GM12878 (cell line): ENCODE measurements at regions not wholly inside any gene's neighbourhood (a gene's known extent, or its start where the extent isn't known, plus 50 kb on each side); places are given as distances from the start of the nearest gene placed in this dataset.

Experiments
- ATAC-seq: fragments of 200-7000 bp; cut with Tn5 transposase; 3 replicates; pipeline ENCODE4 v1.9.1; 2020; ENCODE audit warnings: mild to moderate bottlenecking, moderate library complexity
- BruUV-seq: library from RNA; stranded (reverse); fragments of 400-500 nt; replicated peaks from 2 replicates; lab custom pipeline; 2021; lab: Mats Ljungman, UMichigan
- CTCF ChIA-PET: fragments of 300-600 bp; sonication (Branson Sonifier 250); formaldehyde crosslinking; extraction: SDS; loops from one replicate; lab custom pipeline; 2021; ENCODE audit warnings: inconsistent platforms; lab: Yijun Ruan, JAX
- POLR2A ChIA-PET: fragments of 350-600 bp; formaldehyde crosslinking; extraction: SDS; loops from one replicate; lab custom pipeline; 2021; ENCODE audit warnings: inconsistent platforms; lab: Charles Lee
- RAD21 ChIA-PET: fragments of 300-600 bp; sonication (Branson Sonifier 250); formaldehyde crosslinking; loops from one replicate; lab custom pipeline; 2023; ENCODE audit warnings: antibody characterized with exemption; ENCODE audit not compliant: unreplicated experiment; lab: Charles Lee
- SMC1A ChIA-PET: fragments of 300-600 bp; sonication (Branson Sonifier 250); formaldehyde crosslinking; loops from one replicate; lab custom pipeline; 2023; ENCODE audit not compliant: unreplicated experiment, uncharacterized antibody; lab: Charles Lee
- DNase-seq: peaks from one replicate; pipeline ENCODE4 v3.0.0-alpha.2; 2011; ENCODE audit warnings: low read depth, low spot score
- FAIRE-seq: peaks from 3 replicates; lab custom pipeline; 2011; peaks lifted over from hg19 to GRCh38; lab: Jason Lieb, UNC
- H2AFZ ChIP-seq: 2 replicates; pipeline ENCODE4 v1.6.0; 2011; ENCODE audit warnings: low read depth, low read length, control low read depth; ENCODE audit not compliant: control insufficient read depth
- H3K27ac ChIP-seq: 2 replicates; pipeline ENCODE4 v1.5.1; 2011; ENCODE audit warnings: control low read depth; ENCODE audit not compliant: control insufficient read depth, insufficient read depth
- H3K27me3 ChIP-seq, 2 experiments: replicated peaks in 1 of 2; 2 replicates each; pipeline versions ENCODE4 v1.6.0 to v1.6.1; 2011; ENCODE audit warnings: low read length in 1 of 2; ENCODE audit not compliant: control insufficient read depth in 2 of 2, insufficient read depth in 2 of 2
- H3K36me3 ChIP-seq, 2 experiments: 2 replicates each; pipeline ENCODE4 v1.5.1; 2011; ENCODE audit warnings: low read length in 1 of 2; ENCODE audit not compliant: control insufficient read depth in 2 of 2, insufficient read depth in 2 of 2
- H3K4me1 ChIP-seq: 2 replicates; pipeline ENCODE4 v1.6.1; 2011; ENCODE audit warnings: mild to moderate bottlenecking, low read length, moderate library complexity, mixed read lengths; ENCODE audit not compliant: control insufficient read depth, insufficient read depth
- H3K4me2 ChIP-seq: 2 replicates; pipeline ENCODE4 v1.6.0; 2011; ENCODE audit warnings: control low read depth; ENCODE audit not compliant: control insufficient read depth, insufficient read depth
- H3K4me3 ChIP-seq: fragments of 200-600 bp; sonication (generic); 2 replicates; pipeline ENCODE4 v1.5.1; 2016
- H3K79me2 ChIP-seq: 2 replicates; pipeline ENCODE4 v1.6.0; 2011; ENCODE audit warnings: low read length; ENCODE audit not compliant: control insufficient read depth, insufficient read depth
- H3K9ac ChIP-seq: 2 replicates; pipeline ENCODE4 v1.8.0; 2011; ENCODE audit warnings: low read length, control low read depth, mixed read lengths; ENCODE audit not compliant: control insufficient read depth, insufficient read depth
- H3K9me3 ChIP-seq: replicated peaks from 3 replicates; pipeline ENCODE4 v1.5.1; 2011; ENCODE audit warnings: mild to moderate bottlenecking, low read length; ENCODE audit not compliant: control insufficient read depth, insufficient read depth
- H4K20me1 ChIP-seq: 2 replicates; pipeline ENCODE4 v1.6.0; 2011; ENCODE audit not compliant: control insufficient read depth, insufficient read depth
- BMI1 ChIP-seq: fragments of 450-650 bp; IDR thresholded peaks from 2 replicates; pipeline ENCODE4 v1.6.1; 2016; ENCODE audit warnings: mild to moderate bottlenecking, moderate library complexity, borderline replicate concordance
- CHD2 ChIP-seq: IDR thresholded peaks from 2 replicates; pipeline ENCODE4 v1.6.1; 2011; ENCODE audit warnings: low read depth, low read length, improper control_type of control experiment, borderline replicate concordance
- IKZF1 ChIP-seq: fragments of 450-650 bp; conservative IDR thresholded peaks from 2 replicates; pipeline ENCODE4 v1.6.1; 2017; ENCODE audit warnings: antibody characterized with exemption, mild to moderate bottlenecking
- IKZF2 ChIP-seq, 2 experiments: fragments of 450-650 bp; IDR thresholded peaks; 2 replicates each; pipeline ENCODE4 v1.6.1; 2017; ENCODE audit warnings: mild to moderate bottlenecking in 2 of 2, moderate library complexity in 2 of 2
- JUNB ChIP-seq: IDR thresholded peaks from 2 replicates; pipeline ENCODE4 v1.6.1; 2016; ENCODE audit warnings: antibody characterized with exemption, mild to moderate bottlenecking
- KLF5 ChIP-seq: fragments of 450-650 bp; IDR thresholded peaks from 2 replicates; pipeline ENCODE4 v1.6.1; 2014; ENCODE audit warnings: mild to moderate bottlenecking; ENCODE audit not compliant: partially characterized antibody
- NR2F1 ChIP-seq: fragments of 450-650 bp; conservative IDR thresholded peaks from 2 replicates; pipeline ENCODE4 v1.6.1; 2017; ENCODE audit warnings: mild to moderate bottlenecking
- PAX5 ChIP-seq: IDR thresholded peaks from 2 replicates; pipeline ENCODE4 v1.6.1; 2011; ENCODE audit warnings: low read depth, low read length, borderline replicate concordance
- SIN3A ChIP-seq: IDR thresholded peaks from 2 replicates; pipeline ENCODE4 v1.6.1; 2012; ENCODE audit warnings: low read depth, low read length, improper control_type of control experiment
- SMC3 ChIP-seq: IDR thresholded peaks from 2 replicates; pipeline ENCODE4 v1.6.1; 2011; ENCODE audit warnings: low read length, improper control_type of control experiment, borderline replicate concordance
- SUPT20H ChIP-seq: IDR thresholded peaks from 2 replicates; pipeline ENCODE4 v1.6.1; 2011; ENCODE audit warnings: low read depth, mild to moderate bottlenecking, low read length, moderate library complexity, borderline replicate concordance; ENCODE audit not compliant: control insufficient read depth
- ZNF274 ChIP-seq: IDR thresholded peaks from one replicate; pipeline ENCODE4 v1.8.0; 2011; ENCODE audit not compliant: insufficient read length, insufficient read depth
- WGBS: methylation state at CpG from one replicate; pipeline ENCODE4 v1.1.6; 2016; ENCODE audit warnings: low lambda C conversion rate; ENCODE audit not compliant: insufficient replicate concordance, insufficient coverage; ENCODE audit errors: missing lambda C conversion rate; 5-methylcytosine and 5-hydroxymethylcytosine counted together
- in situ Hi-C: fragments of 300-500 bp; cut with MboI; formaldehyde crosslinking; loops from 9 replicates; pipeline ENCODE4 v1.14.3; 2018; ENCODE audit warnings: mixed read lengths
- intact Hi-C: fragments of 100-400 bp; cut with micrococcal nuclease; formaldehyde crosslinking; loops from one replicate; pipeline ENCODE4 v1.14.2; 2022; ENCODE audit not compliant: unreplicated experiment
- TF ChIP-seq, protein P1 (sequence below): fragments of 450-650 bp; IDR thresholded peaks from 2 replicates; pipeline ENCODE4 v1.6.1; 2017; ENCODE audit warnings: mild to moderate bottlenecking, moderate library complexity
- TF ChIP-seq, protein P2 (sequence below): fragments of 150-350 bp; IDR thresholded peaks from 2 replicates; pipeline ENCODE4 v1.6.1; 2016; ENCODE audit warnings: low read depth, low read length
- TF ChIP-seq, protein P3 (sequence below): fragments of 450-650 bp; IDR thresholded peaks from 2 replicates; pipeline ENCODE4 v1.6.1; 2017; ENCODE audit warnings: mild to moderate bottlenecking, moderate library complexity

DNA sequence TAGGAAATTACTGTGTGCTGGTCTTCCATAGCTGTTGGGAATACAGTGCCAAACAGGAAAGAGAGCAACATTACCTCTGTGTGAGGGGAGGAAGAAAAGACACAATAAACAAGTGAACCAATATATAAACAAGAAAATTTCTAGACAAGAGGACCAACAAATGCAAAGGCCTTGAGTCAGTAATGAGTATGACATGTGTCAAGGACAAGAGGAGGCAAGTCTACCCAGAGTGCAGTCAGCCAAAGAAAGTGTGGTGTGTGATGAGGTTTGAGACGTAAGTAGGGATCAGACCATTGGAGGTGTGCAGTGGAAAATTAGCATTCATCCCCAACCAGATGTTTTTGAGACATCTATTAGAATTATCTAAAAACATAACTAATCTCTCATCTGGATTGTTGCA lies 69.5 kb upstream of the CDH6 start:
- no peak for FAIRE-seq
- POLR2A ChIA-PET, result no interaction called here
- CTCF ChIA-PET, result interaction anchor here (0.7 kb wide), 1 partner anchor 18 kb away, joined by 3 read pairs; no protein-coding TSS in a partner anchor
- Histone ChIP-seq H3K36me3 (no peaks in the 10 kb centered on the region), H3K27me3 (no peaks in the 10 kb centered on the region), H2AFZ (no peak overlapping the region), H3K4me1 (no peaks in the 10 kb centered on the region), H4K20me1 (no peaks in the 10 kb centered on the region), H3K4me3 (no peak overlapping the region), H3K9me3 (no peaks in the 10 kb centered on the region), H3K9ac (no peak overlapping the region), H3K4me2 (no peak overlapping the region), H3K79me2 (no peaks in the 10 kb centered on the region), H3K27ac (no peak overlapping the region)
- SMC1A ChIA-PET, result no interaction called here
- 0% methylated on average over 1 of the region's 1 CpG for WGBS
- ATAC-seq, result no peak
- TF ChIP-seq KLF5, result no peak
- no peak for TF ChIP-seq NR2F1
- no peak for TF ChIP-seq IKZF2 (IDR thresholded peaks at IDR 0.05)
- TF ChIP-seq, protein P1, sequence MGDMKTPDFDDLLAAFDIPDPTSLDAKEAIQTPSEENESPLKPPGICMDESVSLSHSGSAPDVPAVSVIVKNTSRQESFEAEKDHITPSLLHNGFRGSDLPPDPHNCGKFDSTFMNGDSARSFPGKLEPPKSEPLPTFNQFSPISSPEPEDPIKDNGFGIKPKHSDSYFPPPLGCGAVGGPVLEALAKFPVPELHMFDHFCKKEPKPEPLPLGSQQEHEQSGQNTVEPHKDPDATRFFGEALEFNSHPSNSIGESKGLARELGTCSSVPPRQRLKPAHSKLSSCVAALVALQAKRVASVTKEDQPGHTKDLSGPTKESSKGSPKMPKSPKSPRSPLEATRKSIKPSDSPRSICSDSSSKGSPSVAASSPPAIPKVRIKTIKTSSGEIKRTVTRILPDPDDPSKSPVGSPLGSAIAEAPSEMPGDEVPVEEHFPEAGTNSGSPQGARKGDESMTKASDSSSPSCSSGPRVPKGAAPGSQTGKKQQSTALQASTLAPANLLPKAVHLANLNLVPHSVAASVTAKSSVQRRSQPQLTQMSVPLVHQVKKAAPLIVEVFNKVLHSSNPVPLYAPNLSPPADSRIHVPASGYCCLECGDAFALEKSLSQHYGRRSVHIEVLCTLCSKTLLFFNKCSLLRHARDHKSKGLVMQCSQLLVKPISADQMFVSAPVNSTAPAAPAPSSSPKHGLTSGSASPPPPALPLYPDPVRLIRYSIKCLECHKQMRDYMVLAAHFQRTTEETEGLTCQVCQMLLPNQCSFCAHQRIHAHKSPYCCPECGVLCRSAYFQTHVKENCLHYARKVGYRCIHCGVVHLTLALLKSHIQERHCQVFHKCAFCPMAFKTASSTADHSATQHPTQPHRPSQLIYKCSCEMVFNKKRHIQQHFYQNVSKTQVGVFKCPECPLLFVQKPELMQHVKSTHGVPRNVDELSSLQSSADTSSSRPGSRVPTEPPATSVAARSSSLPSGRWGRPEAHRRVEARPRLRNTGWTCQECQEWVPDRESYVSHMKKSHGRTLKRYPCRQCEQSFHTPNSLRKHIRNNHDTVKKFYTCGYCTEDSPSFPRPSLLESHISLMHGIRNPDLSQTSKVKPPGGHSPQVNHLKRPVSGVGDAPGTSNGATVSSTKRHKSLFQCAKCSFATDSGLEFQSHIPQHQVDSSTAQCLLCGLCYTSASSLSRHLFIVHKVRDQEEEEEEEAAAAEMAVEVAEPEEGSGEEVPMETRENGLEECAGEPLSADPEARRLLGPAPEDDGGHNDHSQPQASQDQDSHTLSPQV, result no peak
- TF ChIP-seq SIN3A, result no peak
- no peak for TF ChIP-seq PAX5
- TF ChIP-seq SUPT20H, result no peak
- TF ChIP-seq, protein P2, sequence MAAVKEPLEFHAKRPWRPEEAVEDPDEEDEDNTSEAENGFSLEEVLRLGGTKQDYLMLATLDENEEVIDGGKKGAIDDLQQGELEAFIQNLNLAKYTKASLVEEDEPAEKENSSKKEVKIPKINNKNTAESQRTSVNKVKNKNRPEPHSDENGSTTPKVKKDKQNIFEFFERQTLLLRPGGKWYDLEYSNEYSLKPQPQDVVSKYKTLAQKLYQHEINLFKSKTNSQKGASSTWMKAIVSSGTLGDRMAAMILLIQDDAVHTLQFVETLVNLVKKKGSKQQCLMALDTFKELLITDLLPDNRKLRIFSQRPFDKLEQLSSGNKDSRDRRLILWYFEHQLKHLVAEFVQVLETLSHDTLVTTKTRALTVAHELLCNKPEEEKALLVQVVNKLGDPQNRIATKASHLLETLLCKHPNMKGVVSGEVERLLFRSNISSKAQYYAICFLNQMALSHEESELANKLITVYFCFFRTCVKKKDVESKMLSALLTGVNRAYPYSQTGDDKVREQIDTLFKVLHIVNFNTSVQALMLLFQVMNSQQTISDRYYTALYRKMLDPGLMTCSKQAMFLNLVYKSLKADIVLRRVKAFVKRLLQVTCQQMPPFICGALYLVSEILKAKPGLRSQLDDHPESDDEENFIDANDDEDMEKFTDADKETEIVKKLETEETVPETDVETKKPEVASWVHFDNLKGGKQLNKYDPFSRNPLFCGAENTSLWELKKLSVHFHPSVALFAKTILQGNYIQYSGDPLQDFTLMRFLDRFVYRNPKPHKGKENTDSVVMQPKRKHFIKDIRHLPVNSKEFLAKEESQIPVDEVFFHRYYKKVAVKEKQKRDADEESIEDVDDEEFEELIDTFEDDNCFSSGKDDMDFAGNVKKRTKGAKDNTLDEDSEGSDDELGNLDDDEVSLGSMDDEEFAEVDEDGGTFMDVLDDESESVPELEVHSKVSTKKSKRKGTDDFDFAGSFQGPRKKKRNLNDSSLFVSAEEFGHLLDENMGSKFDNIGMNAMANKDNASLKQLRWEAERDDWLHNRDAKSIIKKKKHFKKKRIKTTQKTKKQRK, result no peak
- TF ChIP-seq, protein P3, sequence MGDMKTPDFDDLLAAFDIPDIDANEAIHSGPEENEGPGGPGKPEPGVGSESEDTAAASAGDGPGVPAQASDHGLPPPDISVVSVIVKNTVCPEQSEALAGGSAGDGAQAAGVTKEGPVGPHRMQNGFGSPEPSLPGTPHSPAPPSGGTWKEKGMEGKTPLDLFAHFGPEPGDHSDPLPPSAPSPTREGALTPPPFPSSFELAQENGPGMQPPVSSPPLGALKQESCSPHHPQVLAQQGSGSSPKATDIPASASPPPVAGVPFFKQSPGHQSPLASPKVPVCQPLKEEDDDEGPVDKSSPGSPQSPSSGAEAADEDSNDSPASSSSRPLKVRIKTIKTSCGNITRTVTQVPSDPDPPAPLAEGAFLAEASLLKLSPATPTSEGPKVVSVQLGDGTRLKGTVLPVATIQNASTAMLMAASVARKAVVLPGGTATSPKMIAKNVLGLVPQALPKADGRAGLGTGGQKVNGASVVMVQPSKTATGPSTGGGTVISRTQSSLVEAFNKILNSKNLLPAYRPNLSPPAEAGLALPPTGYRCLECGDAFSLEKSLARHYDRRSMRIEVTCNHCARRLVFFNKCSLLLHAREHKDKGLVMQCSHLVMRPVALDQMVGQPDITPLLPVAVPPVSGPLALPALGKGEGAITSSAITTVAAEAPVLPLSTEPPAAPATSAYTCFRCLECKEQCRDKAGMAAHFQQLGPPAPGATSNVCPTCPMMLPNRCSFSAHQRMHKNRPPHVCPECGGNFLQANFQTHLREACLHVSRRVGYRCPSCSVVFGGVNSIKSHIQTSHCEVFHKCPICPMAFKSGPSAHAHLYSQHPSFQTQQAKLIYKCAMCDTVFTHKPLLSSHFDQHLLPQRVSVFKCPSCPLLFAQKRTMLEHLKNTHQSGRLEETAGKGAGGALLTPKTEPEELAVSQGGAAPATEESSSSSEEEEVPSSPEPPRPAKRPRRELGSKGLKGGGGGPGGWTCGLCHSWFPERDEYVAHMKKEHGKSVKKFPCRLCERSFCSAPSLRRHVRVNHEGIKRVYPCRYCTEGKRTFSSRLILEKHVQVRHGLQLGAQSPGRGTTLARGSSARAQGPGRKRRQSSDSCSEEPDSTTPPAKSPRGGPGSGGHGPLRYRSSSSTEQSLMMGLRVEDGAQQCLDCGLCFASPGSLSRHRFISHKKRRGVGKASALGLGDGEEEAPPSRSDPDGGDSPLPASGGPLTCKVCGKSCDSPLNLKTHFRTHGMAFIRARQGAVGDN, result no peak
- TF ChIP-seq IKZF1, result no peak
- no peak for TF ChIP-seq ZNF274
- TF ChIP-seq BMI1, result no peak
- no peak for TF ChIP-seq CHD2
- TF ChIP-seq SMC3, result no peak
- TF ChIP-seq JUNB, result no peak
- no TSS peak for BruUV-seq
- DNase-seq, result no peak
- in situ Hi-C loops (no loop called here), intact Hi-C loops (no loop called here)
- RAD21 ChIA-PET, result no interaction called here
